ENCODE measurements at regions not wholly inside any gene's neighbourhood (a gene's known extent, or its start where the extent isn't known, plus 50 kb on each side); places are given as distances from the start of the nearest gene placed in this dataset.

GRCh38 chr3:72380193-72380592 lies 468.1 kb downstream of the SHQ1 start:
- Histone ChIP-seq H3K4me1 (ENCODE audit: insufficient read depth) (peaks cover 99% of the 10 kb centered on the region), H3K9me2 (ENCODE audit: insufficient read depth) (no peaks in the 10 kb centered on the region), H4K20me1 (replicated peaks; ENCODE audit: insufficient read depth) (peaks cover 36% of the 10 kb centered on the region; the same call in 1 of the 2 replicates), H3F3A (replicated peaks; ENCODE audit: low read depth) (peaks cover 9% of the 10 kb centered on the region; the same call in 1 of the 2 replicates), H3K4me3 (no peak overlapping the region), H2AFZ (no peak overlapping the region), H3K4me2 (no peak overlapping the region), H3K36me3 (ENCODE audit: insufficient read depth) (0 out of 2 replicates have a peak, but pooled peaks cover 3% of the 10 kb centered on the region), H3K79me2 (replicated peaks; ENCODE audit: insufficient read depth) (peaks cover 73% of the 10 kb centered on the region), H3K27me3 (ENCODE audit: insufficient read depth) (no peaks in the 10 kb centered on the region), H3K27ac (ENCODE audit: low read depth) (peak overlapping the region; percentile 47; the same call in 1 of the 2 replicates)
- TF ChIP-seq NANOG (IDR thresholded peaks at IDR 0.05; ENCODE audit: borderline replicate concordance) = no peak
- ATAC-seq (no peak), DNase-seq (ENCODE audit: low spot score) (no peak)
- H3K9me3 Mint-ChIP-seq = no peaks in the 10 kb centered on the region
- H3K4me1 Mint-ChIP-seq = peaks cover 88% of the 10 kb centered on the region
- H3K27ac Mint-ChIP-seq = peak overlapping the region; percentile 51; the same call in 1 of the 2 replicates
- no peak overlapping the region for H3K4me3 Mint-ChIP-seq
- peaks cover 17% of the 10 kb centered on the region for H3K36me3 Mint-ChIP-seq (ENCODE audit: low read depth)
- peaks cover 3% of the 10 kb centered on the region for H3K27me3 Mint-ChIP-seq (ENCODE audit: insufficient read depth, low read depth, poor library complexity)

DNA sequence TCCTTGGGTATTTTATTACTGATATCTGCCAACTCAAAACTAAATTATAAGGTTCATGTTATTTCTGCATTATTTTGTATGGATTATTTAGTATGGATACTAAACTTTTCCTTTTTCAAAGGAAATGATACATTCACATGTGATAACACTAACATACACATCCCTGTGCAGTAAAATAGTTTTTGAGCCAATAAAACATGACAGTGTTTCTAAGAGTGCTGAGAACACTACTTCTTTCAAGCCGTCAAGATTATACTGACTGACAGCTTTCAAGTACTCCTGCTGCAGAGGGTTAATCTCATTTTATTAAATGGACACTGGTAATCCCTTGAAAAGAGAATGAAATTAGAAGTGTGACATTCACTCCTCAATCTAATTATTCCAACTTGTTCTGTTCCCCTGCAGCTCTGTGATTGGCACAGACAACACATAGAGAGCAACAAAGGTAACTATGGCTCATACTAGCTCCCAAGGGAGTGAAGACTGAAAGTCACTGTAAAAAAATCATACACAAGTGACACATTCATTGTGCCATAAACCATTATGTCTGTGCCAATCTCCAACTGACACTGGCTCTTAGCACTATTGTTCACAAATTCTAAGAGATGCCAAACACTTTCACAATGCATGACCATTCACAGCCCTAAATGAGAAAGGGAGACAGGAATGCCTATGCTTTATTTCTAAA lies 468.6 kb downstream of the SHQ1 start:
- Histone ChIP-seq H3K36me3 (ENCODE audit: insufficient read depth) (0 out of 2 replicates have a peak, but pooled peaks cover 3% of the 10 kb centered on the region), H3K4me1 (ENCODE audit: insufficient read depth) (peaks cover 99% of the 10 kb centered on the region), H3K79me2 (replicated peaks; ENCODE audit: insufficient read depth) (peaks cover 68% of the 10 kb centered on the region), H3K27me3 (ENCODE audit: insufficient read depth) (no peaks in the 10 kb centered on the region), H3K4me2 (peak overlapping the region; percentile 44; the same call in 1 of the 2 replicates), H3K27ac (ENCODE audit: low read depth) (peak overlapping the region; percentile 60; the same call in 1 of the 2 replicates), H3K9me2 (ENCODE audit: insufficient read depth) (no peaks in the 10 kb centered on the region), H3F3A (replicated peaks; ENCODE audit: low read depth) (peaks cover 9% of the 10 kb centered on the region; the same call in 1 of the 2 replicates), H4K20me1 (replicated peaks; ENCODE audit: insufficient read depth) (peaks cover 33% of the 10 kb centered on the region; the same call in 1 of the 2 replicates), H3K4me3 (no peak overlapping the region), H2AFZ (no peak overlapping the region)
- H3K4me3 Mint-ChIP-seq = no peak overlapping the region
- ATAC-seq (no peak), DNase-seq (ENCODE audit: low spot score) (no peak)
- H3K27ac Mint-ChIP-seq = no peak overlapping the region
- peaks cover 87% of the 10 kb centered on the region for H3K4me1 Mint-ChIP-seq
- no peaks in the 10 kb centered on the region for H3K9me3 Mint-ChIP-seq
- H3K36me3 Mint-ChIP-seq (ENCODE audit: low read depth) = peaks cover 17% of the 10 kb centered on the region
- H3K27me3 Mint-ChIP-seq (ENCODE audit: insufficient read depth, low read depth, poor library complexity) = peaks cover 3% of the 10 kb centered on the region
- TF ChIP-seq ZNF462 (CRISPR knock-in tag; IDR thresholded peaks at IDR 0.05) = no peak
- no peak for TF ChIP-seq POLR2AphosphoS5 (IDR thresholded peaks at IDR 0.05; ENCODE audit: low read depth)
- no peak for TF ChIP-seq EZH2phosphoT487 (IDR thresholded peaks at IDR 0.05; ENCODE audit: unreplicated experiment)
- no peak for TF ChIP-seq EZH2 (IDR thresholded peaks at IDR 0.05; ENCODE audit: low read depth, unreplicated experiment)
- no peak for TF ChIP-seq JUNB (IDR thresholded peaks at IDR 0.05; ENCODE audit: unreplicated experiment)
- no peak for TF ChIP-seq CREB1 (CRISPR knock-in tag; IDR thresholded peaks at IDR 0.05; ENCODE audit: low read depth)
- no peak for TF ChIP-seq ZNF331 (CRISPR knock-in tag; IDR thresholded peaks at IDR 0.05; ENCODE audit: low read depth)
- TF ChIP-seq NANOG (IDR thresholded peaks at IDR 0.05; ENCODE audit: borderline replicate concordance) = no peak
- TF ChIP-seq, protein P1, sequence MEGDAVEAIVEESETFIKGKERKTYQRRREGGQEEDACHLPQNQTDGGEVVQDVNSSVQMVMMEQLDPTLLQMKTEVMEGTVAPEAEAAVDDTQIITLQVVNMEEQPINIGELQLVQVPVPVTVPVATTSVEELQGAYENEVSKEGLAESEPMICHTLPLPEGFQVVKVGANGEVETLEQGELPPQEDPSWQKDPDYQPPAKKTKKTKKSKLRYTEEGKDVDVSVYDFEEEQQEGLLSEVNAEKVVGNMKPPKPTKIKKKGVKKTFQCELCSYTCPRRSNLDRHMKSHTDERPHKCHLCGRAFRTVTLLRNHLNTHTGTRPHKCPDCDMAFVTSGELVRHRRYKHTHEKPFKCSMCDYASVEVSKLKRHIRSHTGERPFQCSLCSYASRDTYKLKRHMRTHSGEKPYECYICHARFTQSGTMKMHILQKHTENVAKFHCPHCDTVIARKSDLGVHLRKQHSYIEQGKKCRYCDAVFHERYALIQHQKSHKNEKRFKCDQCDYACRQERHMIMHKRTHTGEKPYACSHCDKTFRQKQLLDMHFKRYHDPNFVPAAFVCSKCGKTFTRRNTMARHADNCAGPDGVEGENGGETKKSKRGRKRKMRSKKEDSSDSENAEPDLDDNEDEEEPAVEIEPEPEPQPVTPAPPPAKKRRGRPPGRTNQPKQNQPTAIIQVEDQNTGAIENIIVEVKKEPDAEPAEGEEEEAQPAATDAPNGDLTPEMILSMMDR (conservative IDR thresholded peaks at IDR 0.05; ENCODE audit: low read depth in 2 of 2) = no peak
- no peak for TF ChIP-seq ZNF114 (CRISPR knock-in tag; IDR thresholded peaks at IDR 0.05)
